PC-9 (cell line): ENCODE measurements at regions not wholly inside any gene's neighbourhood (a gene's known extent, or its start where the extent isn't known, plus 50 kb on each side); places are given as distances from the start of the nearest gene placed in this dataset.

Experiments
- BruUV-seq: library from RNA; stranded (reverse); fragments of 400-500 nt; replicated peaks from 2 replicates; lab custom pipeline; 2021; lab: Mats Ljungman, UMichigan
- CTCF ChIA-PET: fragments of 300-600 bp; sonication (Branson Sonifier 250); formaldehyde crosslinking; loops from one replicate; lab custom pipeline; 2022; ENCODE audit warnings: antibody characterized with exemption; lab: Charles Lee
- POLR2A ChIA-PET: fragments of 300-600 bp; sonication (Branson Sonifier 250); formaldehyde crosslinking; loops from one replicate; lab custom pipeline; 2022; ENCODE audit warnings: antibody characterized with exemption; ENCODE audit not compliant: unreplicated experiment; lab: Charles Lee
- DNase-seq, 2 experiments: peaks; one replicate each; pipeline versions ENCODE4 v3.0.0 to v3.0.0-alpha.2; 2015 to 2022; ENCODE audit warnings: mixed read lengths in 1 of 2
- H2AFZ ChIP-seq: fragments of 200-600 bp; sonication (generic); 2 replicates; pipeline ENCODE4 v1.8.1; 2017; ENCODE audit warnings: antibody characterized with exemption
- H3F3A ChIP-seq: fragments of 200-600 bp; sonication (generic); 2 replicates; pipeline ENCODE4 v1.8.1; 2017; ENCODE audit warnings: antibody characterized with exemption, mild to moderate bottlenecking, low read depth; ENCODE audit not compliant: insufficient read depth
- H3K27ac ChIP-seq: fragments of 200-600 bp; sonication (generic); 2 replicates; pipeline ENCODE4 v1.6.1; 2016; ENCODE audit warnings: mixed run types
- H3K27me3 ChIP-seq: fragments of 200-600 bp; sonication (generic); 2 replicates; pipeline ENCODE4 v1.6.1; 2016; ENCODE audit warnings: low read depth, mixed run types; ENCODE audit not compliant: insufficient read depth
- H3K36me3 ChIP-seq: fragments of 200-600 bp; sonication (generic); 2 replicates; pipeline ENCODE4 v1.6.1; 2016; ENCODE audit warnings: low read depth, mixed run types
- H3K4me1 ChIP-seq: fragments of 200-600 bp; sonication (generic); replicated peaks from 2 replicates; pipeline ENCODE4 v1.6.1; 2016; ENCODE audit warnings: mixed run types; ENCODE audit not compliant: insufficient read depth
- H3K4me2 ChIP-seq: fragments of 200-600 bp; sonication (generic); 2 replicates; pipeline ENCODE4 v1.6.1; 2017; ENCODE audit warnings: mixed run types
- H3K4me3 ChIP-seq: fragments of 200-600 bp; sonication (generic); 2 replicates; pipeline ENCODE4 v1.6.1; 2016; ENCODE audit warnings: mixed run types
- H3K79me2 ChIP-seq: fragments of 200-600 bp; sonication (generic); 2 replicates; pipeline ENCODE4 v1.6.1; 2017; ENCODE audit warnings: low read depth, mixed run types
- H3K9me2 ChIP-seq: fragments of 200-600 bp; sonication (generic); 2 replicates; pipeline ENCODE4 v1.8.1; 2017; ENCODE audit warnings: mild to moderate bottlenecking; ENCODE audit not compliant: insufficient read depth
- H3K9me3 ChIP-seq: fragments of 200-600 bp; sonication (generic); 2 replicates; pipeline ENCODE4 v1.8.1; 2016; ENCODE audit warnings: low read depth; ENCODE audit not compliant: insufficient read depth
- H4K20me1 ChIP-seq: fragments of 200-600 bp; sonication (generic); 2 replicates; pipeline ENCODE4 v1.8.1; 2017; ENCODE audit not compliant: insufficient read depth
- CTCF ChIP-seq: fragments of 200-600 bp; sonication (generic); conservative IDR thresholded peaks from 2 replicates; pipeline ENCODE4 v1.6.1; 2017; ENCODE audit warnings: mixed run types, antibody characterized with exemption, mild to moderate bottlenecking, moderate library complexity
- EZH2 ChIP-seq: fragments of 200-600 bp; sonication (generic); IDR thresholded peaks from 2 replicates; pipeline ENCODE4 v1.8.0; 2017; ENCODE audit warnings: antibody characterized with exemption, low read depth
- intact Hi-C: fragments of 100-400 bp; cut with micrococcal nuclease; formaldehyde crosslinking; loops from one replicate; pipeline ENCODE4 v1.10.0; 2022; ENCODE audit not compliant: unreplicated experiment

- BruUV-seq, result no TSS peak
- Histone ChIP-seq H3K4me3 (no peak overlapping the region), H3K79me2 (no peaks in the 10 kb centered on the region), H3K9me2 (no peaks in the 10 kb centered on the region), H3F3A (no peaks in the 10 kb centered on the region), H3K27me3 (no peaks in the 10 kb centered on the region), H3K27ac (no peak overlapping the region), H3K9me3 (peaks cover 3% of the 10 kb centered on the region; the same call in 1 of the 2 replicates), H4K20me1 (no peaks in the 10 kb centered on the region), H2AFZ (no peak overlapping the region), H3K4me2 (no peak overlapping the region), H3K36me3 (no peaks in the 10 kb centered on the region), H3K4me1 (no peaks in the 10 kb centered on the region)
- intact Hi-C loops, result no loop called here
- POLR2A ChIA-PET, result no interaction called here
- no peak for DNase-seq
- CTCF ChIA-PET, result no interaction called here
- TF ChIP-seq CTCF, result no peak
- TF ChIP-seq EZH2, result no peak
Observed at GRCh38 chr21:28150778-28151177, 841.9 kb downstream of the LTN1 start.

- BruUV-seq, result no TSS peak
Observed at GRCh38 chr21:28148400-28149064, 844.1 kb downstream of the LTN1 start.

GRCh38 chr21:28144653-28145052, 848.0 kb downstream of the LTN1 start:
- no peaks in the 10 kb centered on the region for H3K79me2 ChIP-seq
- TF ChIP-seq CTCF (no peak), EZH2 (no peak)
- H3K4me1 ChIP-seq, result no peaks in the 10 kb centered on the region
- no peaks in the 10 kb centered on the region for H3K9me3 ChIP-seq
- intact Hi-C loops, result no loop called here
- H3F3A ChIP-seq, result no peaks in the 10 kb centered on the region
- CTCF ChIA-PET, result no interaction called here
- H3K36me3 ChIP-seq, result no peaks in the 10 kb centered on the region
- BruUV-seq, result no TSS peak
- no peak for DNase-seq
- H3K27me3 ChIP-seq, result no peaks in the 10 kb centered on the region
- no peak overlapping the region for H3K4me2 ChIP-seq
- H2AFZ ChIP-seq, result no peak overlapping the region
- no peaks in the 10 kb centered on the region for H3K9me2 ChIP-seq
- no peaks in the 10 kb centered on the region for H4K20me1 ChIP-seq
- H3K27ac ChIP-seq, result no peak overlapping the region
- no peak overlapping the region for H3K4me3 ChIP-seq
- POLR2A ChIA-PET, result no interaction called here

More at GRCh38 chr21:28148400-28149064, 844.1 kb downstream of the LTN1 start:
- no peaks in the 10 kb centered on the region for H3K79me2 ChIP-seq
- intact Hi-C loops, result no loop called here
- no peak overlapping the region for H3K27ac ChIP-seq
- H3K27me3 ChIP-seq, result no peaks in the 10 kb centered on the region
- no peaks in the 10 kb centered on the region for H3K4me1 ChIP-seq
- H4K20me1 ChIP-seq, result no peaks in the 10 kb centered on the region
- TF ChIP-seq CTCF (no peak), EZH2 (no peak)
- ChIA-PET CTCF (no interaction called here), POLR2A (no interaction called here)
- no peak overlapping the region for H3K4me3 ChIP-seq
- no peaks in the 10 kb centered on the region for H3F3A ChIP-seq
- peaks cover 3% of the 10 kb centered on the region; the same call in 1 of the 2 replicates for H3K9me3 ChIP-seq
- H3K9me2 ChIP-seq, result no peaks in the 10 kb centered on the region
- H2AFZ ChIP-seq, result no peak overlapping the region
- no peak overlapping the region for H3K4me2 ChIP-seq
- H3K36me3 ChIP-seq, result no peaks in the 10 kb centered on the region
- DNase-seq, result no peak
